ENCODE measurements at regions not wholly inside any gene's neighbourhood (a gene's known extent, or its start where the extent isn't known, plus 50 kb on each side); places are given as distances from the start of the nearest gene placed in this dataset.

- Histone ChIP-seq H4K5ac (ENCODE audit: low read depth, low read length) (no peak overlapping the region), H4K91ac (ENCODE audit: insufficient read depth, low read depth, low read length) (no peak overlapping the region), H3K4ac (ENCODE audit: low read depth, low read length) (no peak overlapping the region), H2BK20ac (ENCODE audit: low read depth, low read length) (no peak overlapping the region), H2BK120ac (ENCODE audit: low read depth, low read length) (no peak overlapping the region), H3K4me2 (ENCODE audit: low read depth, low read length) (no peak overlapping the region), H3K9me3 (ENCODE audit: control insufficient read depth, insufficient read depth, low read length) (no peaks in the 10 kb centered on the region), H3K27ac (ENCODE audit: insufficient read depth, low read length) (no peak overlapping the region), H3K4me1 (ENCODE audit: control insufficient read depth, insufficient read depth, low read length) (no peaks in the 10 kb centered on the region), H3K36me3 (ENCODE audit: control insufficient read depth, insufficient read depth, low read length) (no peaks in the 10 kb centered on the region), H3K79me1 (ENCODE audit: low read depth in 1 of 2, low read length in 2 of 2) (no peaks in the 10 kb centered on the region), H4K8ac (ENCODE audit: low read depth in 2 of 2, low read length in 2 of 2) (no peak overlapping the region), H3K56ac (ENCODE audit: extremely low read depth, insufficient read depth, low read length) (no peak overlapping the region), H3K4me3 (ENCODE audit: insufficient read depth, low read depth, low read length) (no peak overlapping the region), H3K27me3 (ENCODE audit: control insufficient read depth, insufficient read depth, low read length) (no peaks in the 10 kb centered on the region), H4K20me1 (ENCODE audit: insufficient read depth, low read length) (no peaks in the 10 kb centered on the region), H2AK9ac (replicated peaks; ENCODE audit: low read depth, low read length, poor library complexity) (no peak overlapping the region), H3K23ac (ENCODE audit: low read depth, low read length) (no peak overlapping the region), H2AFZ (replicated peaks; ENCODE audit: low read length, poor library complexity) (no peak overlapping the region), H2AK5ac (ENCODE audit: low read depth, low read length) (no peak overlapping the region), H3K18ac (ENCODE audit: low read depth, low read length) (no peak overlapping the region), H2BK15ac (ENCODE audit: low read depth, low read length) (no peak overlapping the region), H2BK5ac (ENCODE audit: low read depth, low read length, poor library complexity, severe bottlenecking) (no peak overlapping the region), H3K9me1 (ENCODE audit: insufficient read depth, low read length) (no peaks in the 10 kb centered on the region), H3K9ac (ENCODE audit: low read depth, low read length) (no peak overlapping the region), H3K14ac (replicated peaks; ENCODE audit: low read depth, low read length) (no peak overlapping the region)
- intact Hi-C loops (cut with micrococcal nuclease) = no loop called here
- CTCF ChIA-PET = no interaction called here
- no TSS peak for BruUV-seq (replicated peaks)
- WGBS, 2 experiments (ENCODE audit: extremely low coverage in 2 of 2, insufficient read length in 1 of 2) = no CpG with 5 or more reads among the region's 2 CpGs
- no peak for TF ChIP-seq ELK1 (IDR thresholded peaks at IDR 0.05; ENCODE audit: borderline replicate concordance, low read depth, low read length)
- no peak for TF ChIP-seq POLR2A (IDR thresholded peaks at IDR 0.05; ENCODE audit: low read depth, low read length)
- no peak for TF ChIP-seq RFX5 (IDR thresholded peaks at IDR 0.05; ENCODE audit: low read depth, low read length)
- no peak for TF ChIP-seq CHD1 (IDR thresholded peaks at IDR 0.05; ENCODE audit: low read depth, low read length)
- TF ChIP-seq RCOR1 (IDR thresholded peaks at IDR 0.05; ENCODE audit: insufficient replicate concordance, low read length) = no peak
- no peak for TF ChIP-seq CTCF (conservative IDR thresholded peaks at IDR 0.05; ENCODE audit: low read depth, low read length)
- TF ChIP-seq FOS (IDR thresholded peaks at IDR 0.05; ENCODE audit: low read depth, low read length) = no peak
- TF ChIP-seq NFE2L2 (IDR thresholded peaks at IDR 0.05; ENCODE audit: low read depth, low read length) = no peak
- no peak for TF ChIP-seq CEBPB (IDR thresholded peaks at IDR 0.05; ENCODE audit: low read depth, low read length)
- TF ChIP-seq BHLHE40 (IDR thresholded peaks at IDR 0.05; ENCODE audit: low read depth, low read length) = no peak
- TF ChIP-seq SMC3 (IDR thresholded peaks at IDR 0.05; ENCODE audit: low read depth, low read length) = no peak
- no peak for TF ChIP-seq MXI1 (IDR thresholded peaks at IDR 0.05; ENCODE audit: borderline replicate concordance, low read depth, low read length)
- no peak for TF ChIP-seq RAD21 (IDR thresholded peaks at IDR 0.05; ENCODE audit: low read length)
- no peak for TF ChIP-seq MAFK (IDR thresholded peaks at IDR 0.05; ENCODE audit: low read depth, low read length)
- TF ChIP-seq MAZ (IDR thresholded peaks at IDR 0.05; ENCODE audit: borderline replicate concordance, low read depth, low read length) = no peak
- no peak for TF ChIP-seq USF2 (IDR thresholded peaks at IDR 0.05; ENCODE audit: low read depth, low read length)
- dilution Hi-C loops (cut with HindIII; ENCODE audit: low sequenced_read_pairs, unreplicated experiment) = no loop called here
- DNase-seq (no peak), ATAC-seq (ENCODE audit: low read depth) (no peak)
- POLR2A ChIA-PET (ENCODE audit: unreplicated experiment) = no interaction called here
- in situ Hi-C loops (cut with MboI; ENCODE audit: low sequenced_read_pairs) = no loop called here
Observed at GRCh38 chr1:164261691-164262240, 297.2 kb upstream of the PBX1 start.

Measured in IMR-90 (cell line).